ENCODE measurements at regions not wholly inside any gene's neighbourhood (a gene's known extent, or its start where the extent isn't known, plus 50 kb on each side); places are given as distances from the start of the nearest gene placed in this dataset.

GRCh38 chr2:239674101-239674980 is 273.5 kb upstream of the HDAC4 start:
- no peak for DNase-seq (ENCODE audit: extremely low read depth, insufficient read length)
- TF ChIP-seq, protein P1, sequence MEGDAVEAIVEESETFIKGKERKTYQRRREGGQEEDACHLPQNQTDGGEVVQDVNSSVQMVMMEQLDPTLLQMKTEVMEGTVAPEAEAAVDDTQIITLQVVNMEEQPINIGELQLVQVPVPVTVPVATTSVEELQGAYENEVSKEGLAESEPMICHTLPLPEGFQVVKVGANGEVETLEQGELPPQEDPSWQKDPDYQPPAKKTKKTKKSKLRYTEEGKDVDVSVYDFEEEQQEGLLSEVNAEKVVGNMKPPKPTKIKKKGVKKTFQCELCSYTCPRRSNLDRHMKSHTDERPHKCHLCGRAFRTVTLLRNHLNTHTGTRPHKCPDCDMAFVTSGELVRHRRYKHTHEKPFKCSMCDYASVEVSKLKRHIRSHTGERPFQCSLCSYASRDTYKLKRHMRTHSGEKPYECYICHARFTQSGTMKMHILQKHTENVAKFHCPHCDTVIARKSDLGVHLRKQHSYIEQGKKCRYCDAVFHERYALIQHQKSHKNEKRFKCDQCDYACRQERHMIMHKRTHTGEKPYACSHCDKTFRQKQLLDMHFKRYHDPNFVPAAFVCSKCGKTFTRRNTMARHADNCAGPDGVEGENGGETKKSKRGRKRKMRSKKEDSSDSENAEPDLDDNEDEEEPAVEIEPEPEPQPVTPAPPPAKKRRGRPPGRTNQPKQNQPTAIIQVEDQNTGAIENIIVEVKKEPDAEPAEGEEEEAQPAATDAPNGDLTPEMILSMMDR (IDR thresholded peaks at IDR 0.05; ENCODE audit: insufficient read depth, low read length, poor library complexity, severe bottlenecking) = no peak
- Histone ChIP-seq H3K27me3 (replicated peaks; ENCODE audit: control insufficient read depth, insufficient read depth, low read length) (no peaks in the 10 kb centered on the region; the same call in 1 of the 2 replicates), H3K4me3 (replicated peaks; ENCODE audit: low read depth, low read length) (no peak overlapping the region), H3K36me3 (ENCODE audit: control insufficient read depth, insufficient read depth, low read length) (no peaks in the 10 kb centered on the region)

DNA sequence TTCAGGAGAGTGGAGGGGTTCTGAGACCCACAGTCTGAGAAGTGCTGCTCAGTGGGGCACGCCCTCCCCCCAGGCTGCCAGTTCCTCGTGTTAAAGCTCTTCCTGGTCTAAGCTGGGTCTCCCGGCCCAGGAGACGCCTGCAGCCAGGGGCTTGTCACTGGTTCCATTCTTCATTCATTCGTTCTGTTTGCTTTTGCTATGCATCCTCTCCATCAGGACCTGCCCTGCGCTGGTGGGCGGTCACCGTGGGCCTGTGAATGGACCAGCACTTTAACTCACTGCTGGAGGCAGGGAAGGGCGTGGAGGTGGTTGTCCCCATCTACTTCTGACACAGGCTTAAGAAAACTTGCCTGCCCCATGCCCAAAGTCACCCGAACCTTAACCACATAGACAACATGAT is 272.8 kb upstream of the HDAC4 start:
- H3K36me3 ChIP-seq (ENCODE audit: control insufficient read depth, insufficient read depth, low read length) = no peaks in the 10 kb centered on the region
- no peak overlapping the region for H3K4me3 ChIP-seq (replicated peaks; ENCODE audit: low read depth, low read length)
- TF ChIP-seq, protein P1 (IDR thresholded peaks at IDR 0.05; ENCODE audit: insufficient read depth, low read length, poor library complexity, severe bottlenecking) = no peak
- no peaks in the 10 kb centered on the region; the same call in 1 of the 2 replicates for H3K27me3 ChIP-seq (replicated peaks; ENCODE audit: control insufficient read depth, insufficient read depth, low read length)
- DNase-seq (ENCODE audit: extremely low read depth, insufficient read length) = no peak

DNA sequence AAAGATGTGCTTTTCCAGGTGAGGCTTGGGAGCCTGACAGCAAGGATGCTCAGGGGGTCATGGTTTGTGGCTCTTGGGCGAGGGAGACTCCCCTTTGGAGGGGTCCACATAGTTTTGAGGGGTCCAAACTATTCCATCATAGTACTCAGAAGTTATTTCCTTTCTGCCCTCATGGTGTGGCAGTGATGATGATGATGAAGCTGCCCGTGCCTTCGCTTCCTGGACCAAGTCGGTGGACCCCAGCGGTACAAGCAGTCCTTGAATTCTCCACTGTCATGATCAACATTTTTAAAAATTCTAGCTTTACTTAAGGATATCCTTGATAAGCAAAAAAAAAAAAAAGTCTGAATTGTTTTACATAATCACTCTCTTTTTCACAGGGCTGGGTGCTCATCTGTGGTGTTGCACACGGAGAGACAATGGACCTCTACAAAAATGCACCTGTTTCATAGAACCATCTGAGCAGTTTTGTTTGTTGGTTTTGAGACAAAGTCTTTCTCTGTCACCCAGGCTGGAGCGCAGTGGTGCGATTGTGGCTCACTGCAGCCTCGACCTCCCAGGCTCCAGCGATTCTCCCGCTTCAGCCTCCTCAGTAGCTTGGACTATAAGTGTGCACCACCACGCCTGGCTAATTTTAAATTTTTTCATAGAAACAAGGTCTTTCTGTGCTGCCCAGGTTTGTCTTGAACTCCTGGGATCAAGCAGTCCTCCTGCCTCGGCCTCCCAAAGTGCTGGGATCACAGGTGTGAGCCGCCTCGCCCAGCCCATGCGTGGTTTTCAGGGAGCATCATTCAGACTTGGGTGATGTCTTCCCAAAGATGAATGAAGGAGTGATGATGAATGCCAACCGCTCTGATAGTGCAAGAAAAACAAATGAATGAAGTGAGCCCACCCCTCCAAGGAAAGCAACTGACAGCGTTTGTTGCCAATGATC is 271.4 kb upstream of the HDAC4 start:
- Histone ChIP-seq H3K27me3 (replicated peaks; ENCODE audit: control insufficient read depth, insufficient read depth, low read length) (no peaks in the 10 kb centered on the region; the same call in 1 of the 2 replicates), H3K4me3 (replicated peaks; ENCODE audit: low read depth, low read length) (no peak overlapping the region), H3K36me3 (ENCODE audit: control insufficient read depth, insufficient read depth, low read length) (no peaks in the 10 kb centered on the region)
- DNase-seq (ENCODE audit: extremely low read depth, insufficient read length) = no peak
- TF ChIP-seq, protein P1 (IDR thresholded peaks at IDR 0.05; ENCODE audit: insufficient read depth, low read length, poor library complexity, severe bottlenecking) = no peak

GRCh38 chr2:239671471-239671870 is 270.7 kb upstream of the HDAC4 start:
- H3K27me3 ChIP-seq (replicated peaks; ENCODE audit: control insufficient read depth, insufficient read depth, low read length) = no peaks in the 10 kb centered on the region; the same call in 1 of the 2 replicates

GRCh38 chr2:239670463-239671120 is 269.8 kb upstream of the HDAC4 start:
- Histone ChIP-seq H3K36me3 (ENCODE audit: control insufficient read depth, insufficient read depth, low read length) (no peaks in the 10 kb centered on the region), H3K4me3 (replicated peaks; ENCODE audit: low read depth, low read length) (no peak overlapping the region), H3K27me3 (replicated peaks; ENCODE audit: control insufficient read depth, insufficient read depth, low read length) (no peaks in the 10 kb centered on the region; the same call in 1 of the 2 replicates)
- TF ChIP-seq, protein P1 (IDR thresholded peaks at IDR 0.05; ENCODE audit: insufficient read depth, low read length, poor library complexity, severe bottlenecking) = no peak
- no peak for DNase-seq (ENCODE audit: extremely low read depth, insufficient read length)

More at GRCh38 chr2:239671471-239671870, 270.7 kb upstream of the HDAC4 start:
- DNase-seq (ENCODE audit: extremely low read depth, insufficient read length) = no peak
- no peaks in the 10 kb centered on the region for H3K36me3 ChIP-seq (ENCODE audit: control insufficient read depth, insufficient read depth, low read length)
- no peak overlapping the region for H3K4me3 ChIP-seq (replicated peaks; ENCODE audit: low read depth, low read length)
- TF ChIP-seq, protein P1 (IDR thresholded peaks at IDR 0.05; ENCODE audit: insufficient read depth, low read length, poor library complexity, severe bottlenecking) = no peak

Data from GM06990 (cell line).